ENCODE measurements at regions not wholly inside any gene's neighbourhood (a gene's known extent, or its start where the extent isn't known, plus 50 kb on each side); places are given as distances from the start of the nearest gene placed in this dataset.

GRCh38 chr3:26438981-26439884 is 183.3 kb upstream of the LRRC3B start:
- Histone ChIP-seq H3K4me3 (ENCODE audit: low read length) (no peak overlapping the region), H2BK5ac (ENCODE audit: low read length) (no peak overlapping the region), H2AK5ac (ENCODE audit: low read length) (no peak overlapping the region), H3K27me3 (ENCODE audit: insufficient read depth, low read length, poor library complexity) (no peaks in the 10 kb centered on the region), H3K23ac (ENCODE audit: low read length) (no peak overlapping the region), H3K79me1 (ENCODE audit: low read length) (no peaks in the 10 kb centered on the region), H2BK120ac (ENCODE audit: low read depth, low read length) (no peak overlapping the region), H3K9ac (ENCODE audit: low read length) (no peak overlapping the region), H4K5ac (ENCODE audit: low read length) (no peak overlapping the region), H3K18ac (ENCODE audit: low read length) (no peak overlapping the region), H3K4ac (ENCODE audit: low read depth, low read length) (no peak overlapping the region), H3K56ac (ENCODE audit: low read length) (no peak overlapping the region), H3K27ac (ENCODE audit: low read depth, low read length) (no peak overlapping the region), H3K4me2 (ENCODE audit: low read length) (no peak overlapping the region), H3K36me3 (ENCODE audit: control insufficient read depth, insufficient read depth, low read length) (no peaks in the 10 kb centered on the region), H2BK15ac (replicated peaks; ENCODE audit: low read depth) (no peak overlapping the region), H3K79me2 (ENCODE audit: control insufficient read depth, insufficient read depth, low read length) (no peaks in the 10 kb centered on the region), H4K8ac (ENCODE audit: low read depth, low read length) (no peak overlapping the region), H3K4me1 (ENCODE audit: control insufficient read depth, low read depth, low read length) (no peaks in the 10 kb centered on the region)
- DNase-seq = no peak
- WGBS (ENCODE audit: extremely low coverage, insufficient coverage, low lambda C conversion rate) = no CpG with 5 or more reads among the region's 6 CpGs

DNA sequence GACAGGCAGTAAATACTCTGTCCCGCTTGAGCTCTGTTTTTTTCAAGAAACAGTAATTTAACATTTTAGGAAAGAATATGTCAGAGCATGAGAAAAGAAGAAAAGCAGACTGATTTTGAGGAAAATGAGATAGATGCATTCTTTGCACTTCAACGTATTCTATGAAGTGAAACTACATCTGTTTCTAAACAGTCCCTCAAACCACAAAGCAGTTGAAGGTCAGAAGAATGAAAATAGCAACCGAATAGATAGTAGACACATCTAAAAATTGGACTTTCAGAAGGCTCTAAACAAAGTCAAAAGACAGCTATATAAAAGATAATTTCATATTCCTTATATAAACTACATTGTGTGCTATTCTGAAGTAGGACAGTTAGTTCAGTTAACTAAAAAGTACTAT is 172.6 kb upstream of the LRRC3B start:
- H4K5ac ChIP-seq (ENCODE audit: low read length) = no peak overlapping the region
- no peaks in the 10 kb centered on the region for H3K27me3 ChIP-seq (ENCODE audit: insufficient read depth, low read length, poor library complexity)
- no peak overlapping the region for H3K4me2 ChIP-seq (ENCODE audit: low read length)
- no peak overlapping the region for H4K8ac ChIP-seq (ENCODE audit: low read depth, low read length)
- H3K79me1 ChIP-seq (ENCODE audit: low read length) = no peaks in the 10 kb centered on the region
- H3K18ac ChIP-seq (ENCODE audit: low read length) = no peak overlapping the region
- H3K79me2 ChIP-seq (ENCODE audit: control insufficient read depth, insufficient read depth, low read length) = no peaks in the 10 kb centered on the region
- H3K4me3 ChIP-seq (ENCODE audit: low read length) = no peak overlapping the region
- no peak overlapping the region for H3K56ac ChIP-seq (ENCODE audit: low read length)
- H3K9ac ChIP-seq (ENCODE audit: low read length) = no peak overlapping the region
- H2BK15ac ChIP-seq (replicated peaks; ENCODE audit: low read depth) = no peak overlapping the region
- no peak for DNase-seq
- WGBS (ENCODE audit: extremely low coverage, insufficient coverage, low lambda C conversion rate) = no CpG with 5 or more reads among the region's 3 CpGs
- no peaks in the 10 kb centered on the region for H3K36me3 ChIP-seq (ENCODE audit: control insufficient read depth, insufficient read depth, low read length)
- H3K27ac ChIP-seq (ENCODE audit: low read depth, low read length) = no peak overlapping the region
- H2BK5ac ChIP-seq (ENCODE audit: low read length) = no peak overlapping the region
- H2AK5ac ChIP-seq (ENCODE audit: low read length) = no peak overlapping the region
- no peak overlapping the region for H3K4ac ChIP-seq (ENCODE audit: low read depth, low read length)
- no peaks in the 10 kb centered on the region for H3K4me1 ChIP-seq (ENCODE audit: control insufficient read depth, low read depth, low read length)
- no peak overlapping the region for H2BK120ac ChIP-seq (ENCODE audit: low read depth, low read length)
- no peak overlapping the region for H3K23ac ChIP-seq (ENCODE audit: low read length)

DNA sequence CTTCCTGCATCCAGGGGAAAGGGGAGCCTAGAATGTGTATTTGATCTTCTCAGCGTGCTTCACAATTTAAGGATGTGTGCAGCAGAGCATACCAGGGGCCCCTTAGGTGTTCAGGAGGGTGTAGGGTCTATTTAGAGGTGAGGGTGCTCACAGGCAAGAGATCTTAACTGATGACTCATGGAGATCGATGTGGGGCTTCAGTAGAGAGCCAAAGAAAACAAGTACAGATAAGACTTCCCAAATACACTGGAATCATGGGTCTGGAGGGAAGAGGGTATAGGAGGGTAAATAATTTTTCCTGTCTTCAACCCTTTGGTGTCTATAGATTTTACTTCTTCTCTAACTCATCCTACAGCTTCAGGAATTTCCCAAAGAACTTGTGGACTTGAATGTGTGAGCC is 170.2 kb upstream of the LRRC3B start:
- Histone ChIP-seq H2AK5ac (ENCODE audit: low read length) (no peak overlapping the region), H2BK5ac (ENCODE audit: low read length) (no peak overlapping the region), H3K23ac (ENCODE audit: low read length) (no peak overlapping the region), H3K4ac (ENCODE audit: low read depth, low read length) (no peak overlapping the region), H3K18ac (ENCODE audit: low read length) (no peak overlapping the region), H3K79me1 (ENCODE audit: low read length) (no peaks in the 10 kb centered on the region), H3K4me2 (ENCODE audit: low read length) (no peak overlapping the region), H2BK120ac (ENCODE audit: low read depth, low read length) (no peak overlapping the region), H3K4me1 (ENCODE audit: control insufficient read depth, low read depth, low read length) (no peaks in the 10 kb centered on the region), H3K27me3 (ENCODE audit: insufficient read depth, low read length, poor library complexity) (no peaks in the 10 kb centered on the region), H4K5ac (ENCODE audit: low read length) (no peak overlapping the region), H3K27ac (ENCODE audit: low read depth, low read length) (no peak overlapping the region), H4K8ac (ENCODE audit: low read depth, low read length) (no peak overlapping the region), H3K56ac (ENCODE audit: low read length) (no peak overlapping the region), H2BK15ac (replicated peaks; ENCODE audit: low read depth) (no peak overlapping the region), H3K4me3 (ENCODE audit: low read length) (no peak overlapping the region), H3K36me3 (ENCODE audit: control insufficient read depth, insufficient read depth, low read length) (no peaks in the 10 kb centered on the region), H3K79me2 (ENCODE audit: control insufficient read depth, insufficient read depth, low read length) (no peaks in the 10 kb centered on the region), H3K9ac (ENCODE audit: low read length) (no peak overlapping the region)
- WGBS (ENCODE audit: extremely low coverage, insufficient coverage, low lambda C conversion rate) = no CpG with 5 or more reads among the region's 2 CpGs
- DNase-seq = no peak

GRCh38 chr3:26460985-26461384 is 161.6 kb upstream of the LRRC3B start:
- Histone ChIP-seq H2AK5ac (ENCODE audit: low read length) (no peak overlapping the region), H3K18ac (ENCODE audit: low read length) (no peak overlapping the region), H2BK120ac (ENCODE audit: low read depth, low read length) (no peak overlapping the region), H3K79me2 (ENCODE audit: control insufficient read depth, insufficient read depth, low read length) (no peaks in the 10 kb centered on the region), H4K5ac (ENCODE audit: low read length) (no peak overlapping the region), H3K79me1 (ENCODE audit: low read length) (no peaks in the 10 kb centered on the region), H3K23ac (ENCODE audit: low read length) (no peak overlapping the region), H4K8ac (ENCODE audit: low read depth, low read length) (no peak overlapping the region), H3K4ac (ENCODE audit: low read depth, low read length) (no peak overlapping the region), H3K9ac (ENCODE audit: low read length) (no peak overlapping the region), H3K36me3 (ENCODE audit: control insufficient read depth, insufficient read depth, low read length) (no peaks in the 10 kb centered on the region), H3K56ac (ENCODE audit: low read length) (no peak overlapping the region), H3K4me1 (ENCODE audit: control insufficient read depth, low read depth, low read length) (no peaks in the 10 kb centered on the region), H2BK5ac (ENCODE audit: low read length) (no peak overlapping the region), H2BK15ac (replicated peaks; ENCODE audit: low read depth) (no peak overlapping the region), H3K4me2 (ENCODE audit: low read length) (no peak overlapping the region), H3K27ac (ENCODE audit: low read depth, low read length) (no peak overlapping the region), H3K4me3 (ENCODE audit: low read length) (no peak overlapping the region), H3K27me3 (ENCODE audit: insufficient read depth, low read length, poor library complexity) (no peaks in the 10 kb centered on the region)
- DNase-seq = no peak
- no CpG with 5 or more reads among the region's 3 CpGs for WGBS (ENCODE audit: extremely low coverage, insufficient coverage, low lambda C conversion rate)

GRCh38 chr3:26472345-26472744 is 150.2 kb upstream of the LRRC3B start:
- DNase-seq = no peak

GRCh38 chr3:26474706-26475105 is 147.9 kb upstream of the LRRC3B start:
- Histone ChIP-seq H2BK120ac (ENCODE audit: low read depth, low read length) (no peak overlapping the region), H3K18ac (ENCODE audit: low read length) (no peak overlapping the region), H3K4me1 (ENCODE audit: control insufficient read depth, low read depth, low read length) (no peaks in the 10 kb centered on the region), H3K9ac (ENCODE audit: low read length) (no peak overlapping the region), H3K4ac (ENCODE audit: low read depth, low read length) (no peak overlapping the region), H2BK5ac (ENCODE audit: low read length) (no peak overlapping the region), H3K27ac (ENCODE audit: low read depth, low read length) (no peak overlapping the region), H3K27me3 (ENCODE audit: insufficient read depth, low read length, poor library complexity) (no peaks in the 10 kb centered on the region), H3K56ac (ENCODE audit: low read length) (no peak overlapping the region), H3K79me2 (ENCODE audit: control insufficient read depth, insufficient read depth, low read length) (no peaks in the 10 kb centered on the region), H3K36me3 (ENCODE audit: control insufficient read depth, insufficient read depth, low read length) (no peaks in the 10 kb centered on the region), H3K4me2 (ENCODE audit: low read length) (no peak overlapping the region), H3K4me3 (ENCODE audit: low read length) (no peak overlapping the region), H2BK15ac (replicated peaks; ENCODE audit: low read depth) (no peak overlapping the region), H2AK5ac (ENCODE audit: low read length) (no peak overlapping the region), H4K8ac (ENCODE audit: low read depth, low read length) (no peak overlapping the region), H3K79me1 (ENCODE audit: low read length) (no peaks in the 10 kb centered on the region), H3K23ac (ENCODE audit: low read length) (no peak overlapping the region), H4K5ac (ENCODE audit: low read length) (no peak overlapping the region)
- WGBS (ENCODE audit: extremely low coverage, insufficient coverage, low lambda C conversion rate) = no CpG with 5 or more reads among the region's 3 CpGs
- DNase-seq = no peak

More at GRCh38 chr3:26472345-26472744, 150.2 kb upstream of the LRRC3B start:
- Histone ChIP-seq H2BK120ac (ENCODE audit: low read depth, low read length) (no peak overlapping the region), H3K36me3 (ENCODE audit: control insufficient read depth, insufficient read depth, low read length) (no peaks in the 10 kb centered on the region), H3K27ac (ENCODE audit: low read depth, low read length) (no peak overlapping the region), H3K27me3 (ENCODE audit: insufficient read depth, low read length, poor library complexity) (no peaks in the 10 kb centered on the region), H2BK15ac (replicated peaks; ENCODE audit: low read depth) (no peak overlapping the region), H4K8ac (ENCODE audit: low read depth, low read length) (no peak overlapping the region), H3K79me2 (ENCODE audit: control insufficient read depth, insufficient read depth, low read length) (no peaks in the 10 kb centered on the region), H3K79me1 (ENCODE audit: low read length) (no peaks in the 10 kb centered on the region), H3K9ac (ENCODE audit: low read length) (no peak overlapping the region), H3K4me1 (ENCODE audit: control insufficient read depth, low read depth, low read length) (no peaks in the 10 kb centered on the region), H3K4me3 (ENCODE audit: low read length) (no peak overlapping the region), H4K5ac (ENCODE audit: low read length) (no peak overlapping the region), H3K4ac (ENCODE audit: low read depth, low read length) (no peak overlapping the region), H3K4me2 (ENCODE audit: low read length) (no peak overlapping the region), H2BK5ac (ENCODE audit: low read length) (no peak overlapping the region), H3K23ac (ENCODE audit: low read length) (no peak overlapping the region), H3K18ac (ENCODE audit: low read length) (no peak overlapping the region), H2AK5ac (ENCODE audit: low read length) (no peak overlapping the region), H3K56ac (ENCODE audit: low read length) (no peak overlapping the region)
- WGBS (ENCODE audit: extremely low coverage, insufficient coverage, low lambda C conversion rate) = no CpG with 5 or more reads among the region's 6 CpGs

Data from mesendoderm (in vitro differentiated cells).